ENCODE measurements at regions not wholly inside any gene's neighbourhood (a gene's known extent, or its start where the extent isn't known, plus 50 kb on each side); places are given as distances from the start of the nearest gene placed in this dataset.

- no peak for TF ChIP-seq POLR2A (IDR thresholded peaks at IDR 0.05; ENCODE audit: low read depth, low read length)
- TF ChIP-seq POLR2AphosphoS5 (IDR thresholded peaks at IDR 0.05; ENCODE audit: low read depth, low read length) = no peak
Observed at GRCh38 chr2:217694291-217694690, 308.5 kb downstream of the TNS1 start.
